Trophoblast cell (in vitro differentiated cells and primary cell): ENCODE measurements at regions not wholly inside any gene's neighbourhood (a gene's known extent, or its start where the extent isn't known, plus 50 kb on each side); places are given as distances from the start of the nearest gene placed in this dataset.

Experiments
- DNase-seq, 2 donors: peaks; one replicate each; pipeline ENCODE4 v3.0.0-alpha.2; 2016
- H2AFZ ChIP-seq: 2 replicates; pipeline ENCODE4 v1.6.1; 2013; ENCODE audit warnings: low read length, moderate library complexity, mild to moderate bottlenecking; ENCODE audit not compliant: insufficient read depth, poor library complexity
- H2AK5ac ChIP-seq: 2 replicates; pipeline ENCODE4 v1.6.1; 2013; ENCODE audit warnings: mild to moderate bottlenecking, low read length
- H2BK120ac ChIP-seq: 2 replicates; pipeline ENCODE4 v1.6.1; 2013; ENCODE audit warnings: low read length, mild to moderate bottlenecking, moderate library complexity; ENCODE audit not compliant: insufficient read depth, poor library complexity
- H2BK12ac ChIP-seq: 2 replicates; pipeline ENCODE4 v1.6.1; 2013; ENCODE audit warnings: mild to moderate bottlenecking, low read length, moderate library complexity
- H2BK5ac ChIP-seq: 2 replicates; pipeline ENCODE4 v1.6.1; 2013; ENCODE audit warnings: low read length, low read depth, moderate library complexity, mild to moderate bottlenecking; ENCODE audit not compliant: poor library complexity
- H3K14ac ChIP-seq: 2 replicates; pipeline ENCODE4 v1.6.1; 2013; ENCODE audit warnings: mild to moderate bottlenecking, low read length
- H3K18ac ChIP-seq: 2 replicates; pipeline ENCODE4 v1.6.1; 2013; ENCODE audit warnings: mild to moderate bottlenecking, low read length
- H3K23ac ChIP-seq: 2 replicates; pipeline ENCODE4 v1.6.1; 2013; ENCODE audit warnings: low read length
- H3K27ac ChIP-seq: 2 replicates; pipeline ENCODE4 v1.5.1; 2013; ENCODE audit warnings: low read depth, mild to moderate bottlenecking, inconsistent platforms, low read length, moderate library complexity
- H3K27me3 ChIP-seq: 2 replicates; pipeline ENCODE4 v1.6.1; 2013; ENCODE audit warnings: inconsistent platforms, mild to moderate bottlenecking, low read length, moderate library complexity; ENCODE audit not compliant: insufficient read depth
- H3K36me3 ChIP-seq, 2 experiments: 1 replicate in 1 of 2; 2 replicates in 1 of 2; pipeline ENCODE4 v1.6.1; 2013; ENCODE audit warnings: low read length in 2 of 2, mild to moderate bottlenecking in 2 of 2, moderate library complexity in 1 of 2; ENCODE audit not compliant: insufficient read depth in 2 of 2, control insufficient read depth in 1 of 2
- H3K4ac ChIP-seq: 2 replicates; pipeline ENCODE4 v1.6.1; 2013; ENCODE audit warnings: low read depth, mild to moderate bottlenecking, low read length, moderate library complexity
- H3K4me1 ChIP-seq, 2 experiments: 1 replicate in 1 of 2; 2 replicates in 1 of 2; pipeline ENCODE4 v1.6.1; 2013; ENCODE audit warnings: low read length in 2 of 2, mild to moderate bottlenecking in 2 of 2, moderate library complexity in 1 of 2; ENCODE audit not compliant: insufficient read depth in 2 of 2, control insufficient read depth in 1 of 2
- H3K4me2 ChIP-seq: 2 replicates; pipeline ENCODE4 v1.6.1; 2013; ENCODE audit warnings: inconsistent platforms, mild to moderate bottlenecking, low read length, moderate library complexity
- H3K4me3 ChIP-seq: 2 replicates; pipeline ENCODE4 v1.5.1; 2013; ENCODE audit warnings: mild to moderate bottlenecking, low read depth, low read length, inconsistent platforms
- H3K79me1 ChIP-seq: one replicate; pipeline ENCODE4 v1.6.1; 2013; ENCODE audit warnings: low read length
- H3K79me2 ChIP-seq: 2 replicates; pipeline ENCODE4 v1.6.1; 2013; ENCODE audit warnings: low read length, mild to moderate bottlenecking; ENCODE audit not compliant: control insufficient read depth, insufficient read depth, poor library complexity
- H3K9ac ChIP-seq: 2 replicates; pipeline ENCODE4 v1.6.1; 2013; ENCODE audit warnings: mild to moderate bottlenecking, low read length
- H3K9me3 ChIP-seq: 2 replicates; pipeline ENCODE4 v1.6.1; 2013; ENCODE audit warnings: low read depth, mild to moderate bottlenecking, control low read depth, inconsistent platforms, low read length; ENCODE audit not compliant: insufficient read depth
- H4K12ac ChIP-seq: 2 replicates; pipeline ENCODE4 v1.6.1; 2013; ENCODE audit warnings: low read depth, mild to moderate bottlenecking, low read length, moderate library complexity
- H4K8ac ChIP-seq: 2 replicates; pipeline ENCODE4 v1.6.1; 2013; ENCODE audit warnings: low read depth, mild to moderate bottlenecking, low read length, moderate library complexity
- H4K91ac ChIP-seq: one replicate; pipeline ENCODE4 v1.6.1; 2013; ENCODE audit warnings: low read depth, mild to moderate bottlenecking, low read length, moderate library complexity
- WGBS: extraction: QIAGEN DNeasy Blood & Tissue Kit; methylation state at CpG from one replicate; pipeline ENCODE4 v1.1.7; 2013; ENCODE audit warnings: missing lambda C conversion rate; ENCODE audit not compliant: insufficient read length, insufficient coverage; ENCODE audit errors: extremely low coverage; 5-methylcytosine and 5-hydroxymethylcytosine counted together

- no peaks in the 10 kb centered on the region for H3K27me3 ChIP-seq
- no peak overlapping the region for H3K4ac ChIP-seq
- no peak overlapping the region for H3K9ac ChIP-seq
- H4K8ac ChIP-seq: no peak overlapping the region
- no peak overlapping the region for H2AFZ ChIP-seq
- no CpG with 5 or more reads among the region's 1 CpG for WGBS
- no peak overlapping the region for H3K4me2 ChIP-seq
- no peak overlapping the region for H3K4me3 ChIP-seq
- no peak overlapping the region for H3K23ac ChIP-seq
- H2BK5ac ChIP-seq: no peak overlapping the region
- H4K12ac ChIP-seq: no peak overlapping the region
- no peaks in the 10 kb centered on the region for H3K79me2 ChIP-seq
- no peak overlapping the region for H2AK5ac ChIP-seq
- H3K27ac ChIP-seq: no peak overlapping the region
- no peaks in the 10 kb centered on the region for H3K36me3 ChIP-seq
- no peak overlapping the region for H2BK120ac ChIP-seq
- no peaks in the 10 kb centered on the region for H3K9me3 ChIP-seq
- no peaks in the 10 kb centered on the region for H3K4me1 ChIP-seq
- no peak overlapping the region for H3K18ac ChIP-seq
- DNase-seq: no peak
- H2BK12ac ChIP-seq: no peak overlapping the region
- H4K91ac ChIP-seq: no peak overlapping the region
- no peak overlapping the region for H3K14ac ChIP-seq
- H3K79me1 ChIP-seq: peaks cover 5% of the 10 kb centered on the region
These were observed 93.7 kb downstream of the NFKBIZ start for GRCh38 chr3:101943029-101943428.

GRCh38 chr3:101944308-101944707 lies 95.0 kb downstream of the NFKBIZ start:
- H2BK5ac ChIP-seq: no peak overlapping the region
- no peak overlapping the region for H2AFZ ChIP-seq
- no peak overlapping the region for H4K91ac ChIP-seq
- H4K12ac ChIP-seq: no peak overlapping the region
- WGBS: no CpG with 5 or more reads among the region's 3 CpGs
- no peaks in the 10 kb centered on the region for H3K79me2 ChIP-seq
- no peaks in the 10 kb centered on the region for H3K36me3 ChIP-seq
- H2BK12ac ChIP-seq: no peak overlapping the region
- H3K4me1 ChIP-seq: no peaks in the 10 kb centered on the region
- no peak overlapping the region for H3K14ac ChIP-seq
- H3K4me3 ChIP-seq: no peak overlapping the region
- no peak overlapping the region for H3K27ac ChIP-seq
- H3K4me2 ChIP-seq: no peak overlapping the region
- no peak overlapping the region for H2AK5ac ChIP-seq
- no peak overlapping the region for H3K18ac ChIP-seq
- peaks cover 5% of the 10 kb centered on the region for H3K79me1 ChIP-seq
- DNase-seq: no peak
- H3K9me3 ChIP-seq: no peaks in the 10 kb centered on the region
- H3K4ac ChIP-seq: no peak overlapping the region
- H3K9ac ChIP-seq: no peak overlapping the region
- H4K8ac ChIP-seq: no peak overlapping the region
- H3K27me3 ChIP-seq: no peaks in the 10 kb centered on the region
- H3K23ac ChIP-seq: no peak overlapping the region
- no peak overlapping the region for H2BK120ac ChIP-seq

GRCh38 chr3:101945980-101946379 lies 96.7 kb downstream of the NFKBIZ start:
- Histone ChIP-seq H3K9ac (no peak overlapping the region), H3K4me2 (no peak overlapping the region), H3K23ac (no peak overlapping the region), H2AFZ (no peak overlapping the region), H2BK5ac (no peak overlapping the region), H3K27ac (no peak overlapping the region), H3K79me1 (no peaks in the 10 kb centered on the region), H3K4ac (no peak overlapping the region), H4K12ac (no peak overlapping the region), H3K4me1 (no peaks in the 10 kb centered on the region), H3K27me3 (no peaks in the 10 kb centered on the region), H3K9me3 (no peaks in the 10 kb centered on the region), H3K79me2 (no peaks in the 10 kb centered on the region), H4K91ac (no peak overlapping the region), H4K8ac (no peak overlapping the region), H3K18ac (no peak overlapping the region), H3K36me3 (no peaks in the 10 kb centered on the region), H3K4me3 (no peak overlapping the region), H2BK12ac (no peak overlapping the region), H2AK5ac (no peak overlapping the region), H3K14ac (no peak overlapping the region), H2BK120ac (no peak overlapping the region)
- DNase-seq: no peak

- H3K4ac ChIP-seq: no peak overlapping the region
- no peaks in the 10 kb centered on the region for H3K79me2 ChIP-seq
- no peak overlapping the region for H2BK120ac ChIP-seq
- no peak overlapping the region for H3K18ac ChIP-seq
- H3K23ac ChIP-seq: no peak overlapping the region
- no peaks in the 10 kb centered on the region for H3K79me1 ChIP-seq
- H3K9me3 ChIP-seq: no peaks in the 10 kb centered on the region
- no peak overlapping the region for H2BK5ac ChIP-seq
- peaks cover 0 to 1% of the 10 kb centered on the region in 2 experiments for H3K4me1 ChIP-seq
- H2AK5ac ChIP-seq: no peak overlapping the region
- no peak overlapping the region for H2AFZ ChIP-seq
- no peaks in the 10 kb centered on the region for H3K27me3 ChIP-seq
- no peak overlapping the region for H4K91ac ChIP-seq
- H4K12ac ChIP-seq: no peak overlapping the region
- H2BK12ac ChIP-seq: no peak overlapping the region
- H3K9ac ChIP-seq: no peak overlapping the region
- no peak for DNase-seq
- no peak overlapping the region for H3K27ac ChIP-seq
- H3K36me3 ChIP-seq: no peaks in the 10 kb centered on the region
- WGBS: no CpG with 5 or more reads among the region's 3 CpGs
- no peak overlapping the region for H3K14ac ChIP-seq
- H3K4me2 ChIP-seq: no peak overlapping the region
- no peak overlapping the region for H3K4me3 ChIP-seq
- H4K8ac ChIP-seq: no peak overlapping the region
These were observed 97.6 kb downstream of the NFKBIZ start for GRCh38 chr3:101946906-101947305.
